ENCODE measurements at regions not wholly inside any gene's neighbourhood (a gene's known extent, or its start where the extent isn't known, plus 50 kb on each side); places are given as distances from the start of the nearest gene placed in this dataset.

GRCh38 chr5:175820230-175820629 is 51.1 kb upstream of the CPLX2 start:
- no peaks in the 10 kb centered on the region for H3K9me3 ChIP-seq
- no peak overlapping the region for H3K4me3 ChIP-seq
- DNase-seq (ENCODE audit: low spot score in 2 of 2): no peak
- H3K4me1 ChIP-seq: no peaks in the 10 kb centered on the region
- H3K27ac ChIP-seq: no peak overlapping the region
- intact Hi-C loops (cut with DNase I): no loop called here
- no peaks in the 10 kb centered on the region for H3K27me3 ChIP-seq
- TF ChIP-seq CTCF (IDR thresholded peaks at IDR 0.05): no peak
- no peaks in the 10 kb centered on the region for H3K36me3 ChIP-seq

Measured in ascending aorta (tissue), 2 donors.